HG02885 (cell line): ENCODE measurements at regions not wholly inside any gene's neighbourhood (a gene's known extent, or its start where the extent isn't known, plus 50 kb on each side); places are given as distances from the start of the nearest gene placed in this dataset.

ENCODE experiments used
- ATAC-seq: cut with Tn5 transposase; IDR thresholded peaks from one replicate; pipeline ENCODE4 v1.9.1; 2021; ENCODE audit warnings: mild to moderate bottlenecking; ENCODE audit not compliant: unreplicated experiment, poor library complexity

GRCh38 chr11:109329716-109330115 is 92.3 kb upstream of the C11orf87 start:
- no peak for ATAC-seq

- no peak for ATAC-seq
Measured at GRCh38 chr11:109338131-109338530, 83.9 kb upstream of the C11orf87 start.

- no peak for ATAC-seq
Measured at GRCh38 chr11:109342261-109342660, 79.7 kb upstream of the C11orf87 start.

DNA sequence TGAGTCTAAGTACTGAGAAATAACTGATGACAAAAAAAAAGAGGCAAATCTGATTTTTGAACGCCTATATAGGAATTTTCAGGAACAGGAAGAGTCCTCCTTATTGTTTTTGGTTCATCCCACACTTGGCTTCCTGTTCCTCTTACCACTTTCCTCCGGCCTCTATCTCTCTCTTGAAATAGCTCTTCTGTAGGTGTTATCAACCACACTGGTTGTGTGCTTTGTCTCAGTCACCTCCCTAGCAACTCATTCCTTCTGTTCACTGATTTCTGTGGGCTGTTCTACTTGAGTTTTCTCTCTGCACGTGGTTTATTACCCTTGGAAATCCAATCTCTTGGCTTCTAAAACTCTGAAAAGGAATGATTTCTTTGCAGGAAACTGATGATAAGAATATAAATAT is 78.7 kb upstream of the C11orf87 start:
- no peak for ATAC-seq

- ATAC-seq = no peak
Measured at GRCh38 chr11:109347304-109347703, 74.7 kb upstream of the C11orf87 start.

DNA sequence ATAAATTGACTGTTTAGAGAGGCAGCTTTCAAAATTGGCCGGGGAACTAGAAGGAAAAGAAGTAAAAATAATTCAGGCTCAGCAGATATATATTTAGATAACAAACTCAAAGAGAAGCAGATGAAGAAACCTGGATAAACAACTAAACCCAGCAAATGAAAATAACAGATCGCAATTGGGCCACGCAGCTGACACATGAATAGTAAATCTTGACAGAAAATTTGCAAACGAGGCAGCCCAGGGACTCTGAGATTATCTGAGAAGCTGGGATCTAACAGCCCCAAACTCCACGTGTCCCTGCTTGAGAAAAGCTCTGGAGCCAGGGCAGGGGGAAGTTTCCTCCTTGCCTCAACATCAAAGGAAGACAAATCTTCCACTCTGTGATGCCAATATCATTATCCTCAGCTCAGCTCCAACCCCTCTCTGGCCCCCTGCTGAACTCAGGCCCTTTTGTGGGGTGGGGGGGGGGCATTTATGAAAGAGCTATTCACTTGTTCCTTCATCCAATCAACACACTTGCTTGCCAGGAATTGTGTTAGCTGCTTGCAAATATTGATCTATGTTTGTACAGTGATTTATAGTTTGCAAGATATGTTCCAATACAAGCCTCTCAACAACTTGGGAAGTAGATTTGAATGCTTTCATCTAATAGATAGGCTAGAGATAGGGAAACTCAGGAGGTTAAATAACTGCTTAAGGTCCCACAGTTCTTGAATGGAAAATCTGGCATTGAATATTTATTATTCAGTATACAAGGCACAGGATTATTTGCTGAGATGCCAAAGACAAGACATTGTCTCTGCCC is 72.5 kb upstream of the C11orf87 start:
- no peak for ATAC-seq

DNA sequence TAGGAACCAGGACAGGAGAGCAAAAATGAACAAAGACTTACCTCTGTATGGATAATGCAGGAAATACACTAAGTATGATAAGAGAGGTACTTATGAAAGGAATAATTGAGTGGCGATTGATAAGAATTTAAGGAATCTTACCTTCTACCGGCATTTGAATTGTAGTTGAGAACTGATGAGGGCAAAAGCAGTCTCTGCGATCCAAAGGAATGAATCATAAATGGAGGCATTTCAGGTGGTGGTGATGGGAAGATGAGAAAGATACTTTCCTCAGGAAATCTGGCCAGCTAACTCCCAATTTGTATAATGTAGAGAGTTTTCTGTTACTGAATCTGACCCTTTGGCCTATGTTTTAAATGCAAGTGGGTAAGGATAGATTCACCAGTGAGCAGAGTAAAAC is 71.9 kb upstream of the C11orf87 start:
- no peak for ATAC-seq

DNA sequence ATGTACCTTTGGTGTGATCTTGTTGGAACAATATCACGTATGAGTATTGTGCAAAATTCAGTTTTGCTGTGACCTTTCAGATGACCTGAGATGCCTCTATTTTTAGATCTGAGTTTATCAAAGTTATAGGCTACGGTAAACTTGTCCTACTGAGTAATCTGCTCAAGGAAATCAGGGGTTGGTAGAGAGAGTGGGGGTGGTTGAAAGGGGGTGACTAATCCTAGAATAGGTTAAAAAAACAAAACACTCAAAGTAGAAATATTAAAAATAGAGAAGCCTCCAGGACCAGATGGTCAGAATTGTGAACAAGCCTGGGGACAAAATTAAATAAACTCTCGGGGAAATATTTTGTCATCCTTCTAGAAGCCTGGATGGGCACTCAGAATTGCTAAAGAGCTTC is 59.9 kb upstream of the C11orf87 start:
- no peak for ATAC-seq

GRCh38 chr11:109363682-109364081 is 58.3 kb upstream of the C11orf87 start:
- no peak for ATAC-seq

DNA sequence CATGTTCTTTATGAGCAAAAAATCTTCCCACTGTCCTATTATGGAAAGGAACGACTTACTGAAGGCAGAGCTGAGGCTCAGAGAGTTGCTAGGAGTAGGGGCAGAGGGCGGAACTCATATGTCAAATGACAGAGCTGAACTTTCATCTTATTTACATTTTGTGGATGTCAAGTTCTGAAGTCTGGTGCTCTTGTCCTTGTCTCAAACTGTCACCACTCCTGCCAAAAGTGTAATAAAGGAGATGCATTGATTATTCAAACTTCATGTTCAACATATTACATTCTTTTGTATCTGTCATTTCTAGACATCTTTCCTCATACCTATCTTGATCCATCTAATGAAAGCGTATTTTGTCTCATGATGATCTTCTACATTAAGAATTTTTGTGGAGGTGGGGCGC is 57.1 kb upstream of the C11orf87 start:
- ATAC-seq = no peak

- no peak for ATAC-seq
Measured at GRCh38 chr11:109371444-109372176, 50.4 kb upstream of the C11orf87 start.
